OCI-LY7 (cell line): ENCODE measurements at regions not wholly inside any gene's neighbourhood (a gene's known extent, or its start where the extent isn't known, plus 50 kb on each side); places are given as distances from the start of the nearest gene placed in this dataset.

Experiments used
- BruUV-seq: library from RNA; stranded (reverse); fragments of 400-500 nt; replicated peaks from 2 replicates; lab custom pipeline; 2021; lab: Mats Ljungman, UMichigan
- CTCF ChIA-PET: fragments of 300-600 bp; sonication (Branson Sonifier 250); formaldehyde crosslinking; loops from one replicate; lab custom pipeline; 2022; ENCODE audit warnings: antibody characterized with exemption; ENCODE audit not compliant: unreplicated experiment; lab: Charles Lee
- POLR2A ChIA-PET: fragments of 300-600 bp; sonication (Branson Sonifier 250); formaldehyde crosslinking; loops from one replicate; lab custom pipeline; 2022; ENCODE audit warnings: antibody characterized with exemption; lab: Charles Lee
- DNase-seq: peaks from one replicate; pipeline ENCODE4 v3.0.0-alpha.2; 2015; ENCODE audit warnings: low spot score
- H2AFZ ChIP-seq: fragments of 200-600 bp; sonication (generic), shearing (Covaris generic); 2 replicates; pipeline ENCODE4 v1.6.1; 2014; ENCODE audit warnings: mild to moderate bottlenecking, antibody characterized with exemption, low read length, moderate library complexity
- H3K27ac ChIP-seq: fragments of 200-600 bp; sonication (generic); 2 replicates; pipeline ENCODE4 v1.5.1; 2014; ENCODE audit warnings: mixed run types, low read depth, mild to moderate bottlenecking, moderate library complexity, low read length, inconsistent platforms; ENCODE audit not compliant: poor library complexity, severe bottlenecking
- H3K36me3 ChIP-seq: fragments of 200-600 bp; sonication (generic); 2 replicates; pipeline ENCODE4 v1.6.1; 2014; ENCODE audit warnings: mild to moderate bottlenecking, antibody characterized with exemption, low read length, moderate library complexity, mixed read lengths; ENCODE audit not compliant: insufficient read depth
- H3K4me1 ChIP-seq: fragments of 200-600 bp; sonication (generic); 2 replicates; pipeline ENCODE4 v1.5.1; 2014; ENCODE audit warnings: mild to moderate bottlenecking, low read length; ENCODE audit not compliant: insufficient read depth, poor library complexity, severe bottlenecking
- H3K4me2 ChIP-seq: fragments of 200-600 bp; sonication (generic); 2 replicates; pipeline ENCODE4 v1.6.1; 2014; ENCODE audit warnings: mild to moderate bottlenecking, low read length
- H3K4me3 ChIP-seq: fragments of 200-600 bp; sonication (generic); 2 replicates; pipeline ENCODE4 v1.5.1; 2014; ENCODE audit warnings: mild to moderate bottlenecking, low read depth, low read length; ENCODE audit not compliant: poor library complexity, severe bottlenecking
- H3K79me2 ChIP-seq: fragments of 200-600 bp; sonication (generic); 2 replicates; pipeline ENCODE4 v1.6.1; 2016; ENCODE audit warnings: low read depth, mild to moderate bottlenecking, low read length, moderate library complexity, mixed read lengths; ENCODE audit not compliant: insufficient read depth
- H3K9me2 ChIP-seq: fragments of 200-600 bp; sonication (generic); 2 replicates; pipeline ENCODE4 v1.6.1; 2016; ENCODE audit warnings: mild to moderate bottlenecking, low read length, mixed read lengths; ENCODE audit not compliant: insufficient read depth
- H3K9me3 ChIP-seq: fragments of 200-600 bp; sonication (generic); 2 replicates; pipeline ENCODE4 v1.6.1; 2014; ENCODE audit warnings: mild to moderate bottlenecking, mixed run types, low read length, mixed read lengths
- H4K20me1 ChIP-seq: fragments of 200-600 bp; sonication (generic); 2 replicates; pipeline ENCODE4 v1.6.1; 2014; ENCODE audit warnings: mild to moderate bottlenecking, antibody characterized with exemption, low read length, moderate library complexity, mixed read lengths; ENCODE audit not compliant: insufficient read depth
- CTCF ChIP-seq: fragments of 200-600 bp; sonication (generic); conservative IDR thresholded peaks from 2 replicates; pipeline ENCODE4 v1.5.1; 2014; ENCODE audit warnings: mild to moderate bottlenecking, antibody characterized with exemption, low read length, moderate library complexity, mixed read lengths
- EZH2phosphoT487 ChIP-seq: fragments of 200-600 bp; sonication (generic); IDR thresholded peaks from 2 replicates; pipeline ENCODE4 v1.6.1; 2018; ENCODE audit warnings: low read depth, borderline replicate concordance, mild to moderate bottlenecking, mixed run types, antibody characterized with exemption, low read length, moderate library complexity, mixed read lengths
- intact Hi-C: fragments of 100-400 bp; cut with micrococcal nuclease; formaldehyde crosslinking; loops from one replicate; pipeline ENCODE4 v1.10.0; 2022; ENCODE audit not compliant: unreplicated experiment

GRCh38 chr20:48335308-48336050 lies 492.3 kb downstream of the PREX1 start:
- no peak for DNase-seq
- POLR2A ChIA-PET: interaction anchor here (0.6 kb wide), 1 partner anchor 246 kb away, joined by 5 read pairs; no protein-coding TSS in a partner anchor
- H2AFZ ChIP-seq: no peak overlapping the region
- TF ChIP-seq EZH2phosphoT487 (no peak), CTCF (no peak)
- no peaks in the 10 kb centered on the region for H3K79me2 ChIP-seq
- BruUV-seq: no TSS peak
- H3K9me3 ChIP-seq: no peaks in the 10 kb centered on the region
- no peak overlapping the region for H3K4me2 ChIP-seq
- no peaks in the 10 kb centered on the region for H3K4me1 ChIP-seq
- no peak overlapping the region for H3K27ac ChIP-seq
- H3K4me3 ChIP-seq: no peak overlapping the region
- CTCF ChIA-PET: no interaction called here
- no peaks in the 10 kb centered on the region for H3K36me3 ChIP-seq
- intact Hi-C loops: no loop called here
- H4K20me1 ChIP-seq: no peaks in the 10 kb centered on the region
- H3K9me2 ChIP-seq: no peaks in the 10 kb centered on the region

GRCh38 chr20:48333707-48334106 lies 494.1 kb downstream of the PREX1 start:
- no peak overlapping the region for H3K27ac ChIP-seq
- H3K9me3 ChIP-seq: no peaks in the 10 kb centered on the region
- TF ChIP-seq EZH2phosphoT487 (no peak), CTCF (no peak)
- no peaks in the 10 kb centered on the region for H4K20me1 ChIP-seq
- no peaks in the 10 kb centered on the region for H3K36me3 ChIP-seq
- ChIA-PET CTCF (no interaction called here), POLR2A (interaction anchor here (0.6 kb wide), 1 partner anchor 99 kb away, joined by 3 read pairs; no protein-coding TSS in a partner anchor)
- no peaks in the 10 kb centered on the region for H3K4me1 ChIP-seq
- no peak for DNase-seq
- no peak overlapping the region for H3K4me3 ChIP-seq
- H3K4me2 ChIP-seq: no peak overlapping the region
- H3K79me2 ChIP-seq: no peaks in the 10 kb centered on the region
- H2AFZ ChIP-seq: no peak overlapping the region
- H3K9me2 ChIP-seq: no peaks in the 10 kb centered on the region
- intact Hi-C loops: loop anchor here (5.0 kb wide), 1 partner anchor 289 kb away; no protein-coding TSS in a partner anchor
- no TSS peak for BruUV-seq

- Histone ChIP-seq H3K79me2 (no peaks in the 10 kb centered on the region), H3K4me1 (no peaks in the 10 kb centered on the region), H4K20me1 (no peaks in the 10 kb centered on the region), H3K9me2 (no peaks in the 10 kb centered on the region), H3K9me3 (no peaks in the 10 kb centered on the region), H2AFZ (no peak overlapping the region), H3K4me2 (no peak overlapping the region), H3K27ac (no peak overlapping the region), H3K36me3 (no peaks in the 10 kb centered on the region), H3K4me3 (no peak overlapping the region)
- intact Hi-C loops: loop anchor here (5.0 kb wide), 1 partner anchor 290 kb away; no protein-coding TSS in a partner anchor
- no TSS peak for BruUV-seq
- POLR2A ChIA-PET: no interaction called here
- DNase-seq: no peak
- TF ChIP-seq EZH2phosphoT487 (no peak), CTCF (no peak)
- CTCF ChIA-PET: no interaction called here
These were observed 495.2 kb downstream of the PREX1 start for GRCh38 chr20:48332555-48332954.
